ENCODE measurements at regions not wholly inside any gene's neighbourhood (a gene's known extent, or its start where the extent isn't known, plus 50 kb on each side); places are given as distances from the start of the nearest gene placed in this dataset.

DNA sequence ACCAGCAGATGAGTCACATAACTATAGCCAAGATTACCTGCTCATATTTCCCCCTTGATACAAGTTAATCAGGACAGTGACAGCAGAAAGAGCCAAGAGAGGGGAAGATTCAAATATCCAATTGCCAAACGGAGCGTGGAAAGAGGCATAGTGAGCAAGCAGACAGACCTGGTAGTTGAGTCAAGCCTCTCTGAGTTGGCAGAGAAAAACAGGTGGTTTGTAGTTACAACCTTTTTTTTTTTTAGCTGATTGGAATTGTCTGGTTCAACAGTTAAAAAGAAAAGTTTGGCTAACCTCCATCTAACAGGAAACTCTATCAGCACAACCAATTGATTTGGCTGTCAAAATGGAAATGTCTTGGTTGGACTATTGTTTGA is 272.1 kb downstream of the TLE1 start:
- POLR2A ChIA-PET = no interaction called here
- H3K9me3 ChIP-seq (ENCODE audit: control insufficient read depth in 1 of 2, insufficient read depth in 1 of 2, low read length in 2 of 2) = no peaks in the 10 kb centered on the region
- H3K4me1 ChIP-seq (ENCODE audit: insufficient read depth, low read length) = no peaks in the 10 kb centered on the region
- H3K9me3 Mint-ChIP-seq = peaks cover 2% of the 10 kb centered on the region
- DNase-seq (no peak), ATAC-seq (ENCODE audit: poor library complexity) (no peak)
- no peaks in the 10 kb centered on the region for H3K27me3 ChIP-seq (ENCODE audit: control insufficient read depth in 1 of 2, insufficient read depth in 2 of 2, low read length in 2 of 2)
- CTCF ChIA-PET = interaction anchor here (0.6 kb wide), 1 partner anchor 31 kb away, joined by 4 read pairs; no protein-coding TSS in a partner anchor
- no peaks in the 10 kb centered on the region for H3K36me3 Mint-ChIP-seq (ENCODE audit: low read depth)
- TF ChIP-seq, protein P1, sequence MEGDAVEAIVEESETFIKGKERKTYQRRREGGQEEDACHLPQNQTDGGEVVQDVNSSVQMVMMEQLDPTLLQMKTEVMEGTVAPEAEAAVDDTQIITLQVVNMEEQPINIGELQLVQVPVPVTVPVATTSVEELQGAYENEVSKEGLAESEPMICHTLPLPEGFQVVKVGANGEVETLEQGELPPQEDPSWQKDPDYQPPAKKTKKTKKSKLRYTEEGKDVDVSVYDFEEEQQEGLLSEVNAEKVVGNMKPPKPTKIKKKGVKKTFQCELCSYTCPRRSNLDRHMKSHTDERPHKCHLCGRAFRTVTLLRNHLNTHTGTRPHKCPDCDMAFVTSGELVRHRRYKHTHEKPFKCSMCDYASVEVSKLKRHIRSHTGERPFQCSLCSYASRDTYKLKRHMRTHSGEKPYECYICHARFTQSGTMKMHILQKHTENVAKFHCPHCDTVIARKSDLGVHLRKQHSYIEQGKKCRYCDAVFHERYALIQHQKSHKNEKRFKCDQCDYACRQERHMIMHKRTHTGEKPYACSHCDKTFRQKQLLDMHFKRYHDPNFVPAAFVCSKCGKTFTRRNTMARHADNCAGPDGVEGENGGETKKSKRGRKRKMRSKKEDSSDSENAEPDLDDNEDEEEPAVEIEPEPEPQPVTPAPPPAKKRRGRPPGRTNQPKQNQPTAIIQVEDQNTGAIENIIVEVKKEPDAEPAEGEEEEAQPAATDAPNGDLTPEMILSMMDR (IDR thresholded peaks at IDR 0.05) = no peak
- no peak overlapping the region for H3K4me3 ChIP-seq (ENCODE audit: low read length)
- no peak overlapping the region for H3K4me3 Mint-ChIP-seq
- no peak overlapping the region for H3K27ac ChIP-seq (ENCODE audit: low read depth in 1 of 2, low read length in 2 of 2)
- H3K27me3 Mint-ChIP-seq = no peaks in the 10 kb centered on the region
- no peak overlapping the region for H3K27ac Mint-ChIP-seq
- intact Hi-C loops (cut with DNase I, micrococcal nuclease) = no loop called here
- no peaks in the 10 kb centered on the region for H3K36me3 ChIP-seq (ENCODE audit: insufficient read depth, low read length)
- H3K4me1 Mint-ChIP-seq (ENCODE audit: low read depth) = no peaks in the 10 kb centered on the region

DNA sequence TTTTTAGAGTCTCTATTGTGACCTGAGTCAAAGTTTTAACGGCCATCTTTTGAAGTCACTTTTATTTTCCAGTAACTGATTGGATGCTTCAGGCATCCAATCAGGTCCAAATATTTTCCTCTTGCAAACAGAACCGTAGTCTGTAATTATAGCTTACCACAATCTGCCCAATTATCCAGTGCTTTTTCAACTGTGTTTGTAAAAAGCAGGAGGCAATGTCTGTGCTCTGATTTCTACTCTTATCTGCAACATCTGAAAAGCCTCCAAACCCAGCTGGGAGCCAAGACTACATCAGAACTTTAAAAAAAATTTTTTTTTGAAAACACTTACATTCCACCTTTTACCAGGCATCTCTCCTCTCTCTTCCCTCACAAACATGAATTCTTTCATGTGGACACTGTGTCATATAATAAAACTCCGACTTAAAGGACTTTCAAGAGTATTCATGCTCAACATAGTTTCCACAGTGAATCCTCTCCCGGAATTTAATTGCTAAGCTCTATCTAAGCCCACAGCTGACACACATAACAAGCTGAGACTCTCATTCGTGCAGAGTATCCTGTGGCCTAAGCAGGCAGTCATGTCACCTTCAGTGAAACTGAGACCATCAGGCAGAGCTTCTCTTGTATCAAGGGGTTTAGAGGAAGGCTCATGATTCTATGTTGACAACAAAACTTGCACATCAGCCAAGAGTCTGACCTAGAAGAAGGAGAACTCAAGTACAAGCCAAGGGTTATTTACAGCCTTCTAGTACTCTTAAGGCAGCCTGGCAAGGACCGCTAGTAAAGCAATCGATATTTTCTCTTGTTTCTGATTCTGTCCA is 272.7 kb downstream of the TLE1 start:
- Mint-ChIP-seq H3K4me3 (no peak overlapping the region), H3K27ac (no peak overlapping the region), H3K27me3 (no peaks in the 10 kb centered on the region), H3K4me1 (ENCODE audit: low read depth) (no peaks in the 10 kb centered on the region), H3K36me3 (ENCODE audit: low read depth) (no peaks in the 10 kb centered on the region), H3K9me3 (no peaks in the 10 kb centered on the region)
- TF ChIP-seq, protein P1 (IDR thresholded peaks at IDR 0.05) = no peak
- POLR2A ChIA-PET = no interaction called here
- Histone ChIP-seq H3K4me3 (ENCODE audit: low read length) (no peak overlapping the region), H3K9me3 (ENCODE audit: control insufficient read depth in 1 of 2, insufficient read depth in 1 of 2, low read length in 2 of 2) (no peaks in the 10 kb centered on the region), H3K4me1 (ENCODE audit: insufficient read depth, low read length) (no peaks in the 10 kb centered on the region), H3K27ac (ENCODE audit: low read depth in 1 of 2, low read length in 2 of 2) (no peak overlapping the region), H3K36me3 (ENCODE audit: insufficient read depth, low read length) (no peaks in the 10 kb centered on the region), H3K27me3 (ENCODE audit: control insufficient read depth in 1 of 2, insufficient read depth in 2 of 2, low read length in 2 of 2) (no peaks in the 10 kb centered on the region)
- DNase-seq (no peak), ATAC-seq (ENCODE audit: poor library complexity) (no peak)
- intact Hi-C loops (cut with DNase I, micrococcal nuclease) = no loop called here
- CTCF ChIA-PET = no interaction called here

DNA sequence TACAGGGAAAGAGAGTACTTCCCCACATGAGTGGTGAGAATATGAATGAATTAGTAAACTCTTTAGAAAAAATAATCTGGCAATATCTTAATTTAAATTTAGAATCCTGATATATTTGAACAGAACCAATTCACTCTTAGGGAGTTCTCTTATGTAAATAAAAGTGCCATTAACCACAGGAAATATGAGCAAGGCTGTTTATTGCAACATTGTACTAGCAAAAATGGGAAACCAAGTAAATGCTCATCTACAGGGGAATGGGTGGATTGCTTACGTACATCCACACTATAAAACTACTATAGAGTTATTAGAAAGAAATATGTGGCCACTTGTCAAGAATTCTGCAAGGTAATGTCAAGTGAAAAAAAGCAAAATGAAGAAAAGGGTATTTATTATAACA is 274.5 kb downstream of the TLE1 start:
- no peaks in the 10 kb centered on the region for H3K9me3 Mint-ChIP-seq
- Histone ChIP-seq H3K27me3 (ENCODE audit: control insufficient read depth in 1 of 2, insufficient read depth in 2 of 2, low read length in 2 of 2) (no peaks in the 10 kb centered on the region), H3K27ac (ENCODE audit: low read depth in 1 of 2, low read length in 2 of 2) (no peak overlapping the region), H3K36me3 (ENCODE audit: insufficient read depth, low read length) (no peaks in the 10 kb centered on the region), H3K4me1 (ENCODE audit: insufficient read depth, low read length) (no peaks in the 10 kb centered on the region), H3K9me3 (ENCODE audit: control insufficient read depth in 1 of 2, insufficient read depth in 1 of 2, low read length in 2 of 2) (no peaks in the 10 kb centered on the region), H3K4me3 (ENCODE audit: low read length) (no peak overlapping the region)
- CTCF ChIA-PET = no interaction called here
- intact Hi-C loops (cut with DNase I, micrococcal nuclease) = no loop called here
- no peaks in the 10 kb centered on the region for H3K27me3 Mint-ChIP-seq
- no peak overlapping the region for H3K4me3 Mint-ChIP-seq
- ATAC-seq (ENCODE audit: poor library complexity) (no peak), DNase-seq (no peak)
- H3K4me1 Mint-ChIP-seq (ENCODE audit: low read depth) = no peaks in the 10 kb centered on the region
- POLR2A ChIA-PET = no interaction called here
- TF ChIP-seq, protein P1 (IDR thresholded peaks at IDR 0.05) = no peak
- no peak overlapping the region for H3K27ac Mint-ChIP-seq
- H3K36me3 Mint-ChIP-seq (ENCODE audit: low read depth) = no peaks in the 10 kb centered on the region

All from CD4-positive, alpha-beta T cell (primary cell).